ENCODE measurements at regions not wholly inside any gene's neighbourhood (a gene's known extent, or its start where the extent isn't known, plus 50 kb on each side); places are given as distances from the start of the nearest gene placed in this dataset.

- Histone ChIP-seq H3K79me2 (ENCODE audit: low read length) (no peaks in the 10 kb centered on the region), H2AFZ (ENCODE audit: low read depth, low read length) (no peak overlapping the region), H3K4me2 (ENCODE audit: low read length) (no peak overlapping the region), H3K4me1 (ENCODE audit: low read length) (no peaks in the 10 kb centered on the region), H4K20me1 (ENCODE audit: insufficient read depth, low read length) (no peaks in the 10 kb centered on the region), H3K27ac (ENCODE audit: low read length) (no peak overlapping the region), H3K36me3 (replicated peaks; ENCODE audit: low read depth, low read length) (no peaks in the 10 kb centered on the region), H3K9me3 (ENCODE audit: insufficient read depth, low read length) (no peaks in the 10 kb centered on the region), H3K9ac (ENCODE audit: low read length) (no peak overlapping the region), H3K27me3 (ENCODE audit: low read depth, low read length) (no peaks in the 10 kb centered on the region), H3K4me3 (ENCODE audit: low read length) (no peak overlapping the region)
- TF ChIP-seq EZH2phosphoT487 (IDR thresholded peaks at IDR 0.05; ENCODE audit: low read depth) (no peak), CTCF (IDR thresholded peaks at IDR 0.05; ENCODE audit: low read depth, low read length) (no peak)
Observed at GRCh38 chr3:117235304-117235703, 525.7 kb downstream of the TUSC7 start.

- H3K4me3 ChIP-seq (ENCODE audit: low read length), result no peak overlapping the region
- H3K9ac ChIP-seq (ENCODE audit: low read length), result no peak overlapping the region
- H3K4me2 ChIP-seq (ENCODE audit: low read length), result no peak overlapping the region
- no peak overlapping the region for H2AFZ ChIP-seq (ENCODE audit: low read depth, low read length)
- H3K27me3 ChIP-seq (ENCODE audit: low read depth, low read length), result no peaks in the 10 kb centered on the region
- H3K79me2 ChIP-seq (ENCODE audit: low read length), result no peaks in the 10 kb centered on the region
- H3K27ac ChIP-seq (ENCODE audit: low read length), result no peak overlapping the region
- H4K20me1 ChIP-seq (ENCODE audit: insufficient read depth, low read length), result no peaks in the 10 kb centered on the region
- no peaks in the 10 kb centered on the region for H3K4me1 ChIP-seq (ENCODE audit: low read length)
- no peaks in the 10 kb centered on the region for H3K36me3 ChIP-seq (replicated peaks; ENCODE audit: low read depth, low read length)
- no peaks in the 10 kb centered on the region for H3K9me3 ChIP-seq (ENCODE audit: insufficient read depth, low read length)
- TF ChIP-seq CTCF (IDR thresholded peaks at IDR 0.05; ENCODE audit: low read depth, low read length), result no peak
- TF ChIP-seq EZH2phosphoT487 (IDR thresholded peaks at IDR 0.05; ENCODE audit: low read depth), result no peak
Observed at GRCh38 chr3:117238806-117239205, 529.2 kb downstream of the TUSC7 start.

- Histone ChIP-seq H3K4me1 (ENCODE audit: low read length) (no peaks in the 10 kb centered on the region), H3K9me3 (ENCODE audit: insufficient read depth, low read length) (no peaks in the 10 kb centered on the region), H3K4me2 (ENCODE audit: low read length) (no peak overlapping the region), H3K36me3 (replicated peaks; ENCODE audit: low read depth, low read length) (no peaks in the 10 kb centered on the region), H3K9ac (ENCODE audit: low read length) (no peak overlapping the region), H3K79me2 (ENCODE audit: low read length) (no peaks in the 10 kb centered on the region), H2AFZ (ENCODE audit: low read depth, low read length) (no peak overlapping the region), H3K4me3 (ENCODE audit: low read length) (no peak overlapping the region), H3K27me3 (ENCODE audit: low read depth, low read length) (no peaks in the 10 kb centered on the region), H3K27ac (ENCODE audit: low read length) (no peak overlapping the region), H4K20me1 (ENCODE audit: insufficient read depth, low read length) (no peaks in the 10 kb centered on the region)
- TF ChIP-seq EZH2phosphoT487 (IDR thresholded peaks at IDR 0.05; ENCODE audit: low read depth), result no peak
- TF ChIP-seq CTCF (IDR thresholded peaks at IDR 0.05; ENCODE audit: low read depth, low read length), result no peak
Observed at GRCh38 chr3:117243657-117244056, 534.1 kb downstream of the TUSC7 start.

- H3K79me2 ChIP-seq (ENCODE audit: low read length), result no peaks in the 10 kb centered on the region
- H3K4me1 ChIP-seq (ENCODE audit: low read length), result no peaks in the 10 kb centered on the region
- H3K4me2 ChIP-seq (ENCODE audit: low read length), result no peak overlapping the region
- no peaks in the 10 kb centered on the region for H4K20me1 ChIP-seq (ENCODE audit: insufficient read depth, low read length)
- TF ChIP-seq CTCF (IDR thresholded peaks at IDR 0.05; ENCODE audit: low read depth, low read length) (no peak), EZH2phosphoT487 (IDR thresholded peaks at IDR 0.05; ENCODE audit: low read depth) (no peak)
- H3K9ac ChIP-seq (ENCODE audit: low read length), result no peak overlapping the region
- H3K27ac ChIP-seq (ENCODE audit: low read length), result no peak overlapping the region
- H3K4me3 ChIP-seq (ENCODE audit: low read length), result no peak overlapping the region
- H3K36me3 ChIP-seq (replicated peaks; ENCODE audit: low read depth, low read length), result no peaks in the 10 kb centered on the region
- H2AFZ ChIP-seq (ENCODE audit: low read depth, low read length), result no peak overlapping the region
- H3K9me3 ChIP-seq (ENCODE audit: insufficient read depth, low read length), result no peaks in the 10 kb centered on the region
- H3K27me3 ChIP-seq (ENCODE audit: low read depth, low read length), result no peaks in the 10 kb centered on the region
Observed at GRCh38 chr3:117246771-117247555, 537.4 kb downstream of the TUSC7 start.

Measured in OCI-LY3 (cell line).